ENCODE measurements at regions not wholly inside any gene's neighbourhood (a gene's known extent, or its start where the extent isn't known, plus 50 kb on each side); places are given as distances from the start of the nearest gene placed in this dataset.

GRCh38 chr13:30017880-30018279 is 167.5 kb upstream of the UBL3 start:
- Histone ChIP-seq H2BK5ac (ENCODE audit: low read depth, low read length) (no peak overlapping the region), H2BK15ac (ENCODE audit: low read length) (no peak overlapping the region), H2BK120ac (replicated peaks; ENCODE audit: low read depth, low read length) (no peak overlapping the region), H3K23me2 (ENCODE audit: low read depth, low read length) (no peaks in the 10 kb centered on the region; the same call in 1 of the 2 replicates), H3K4me1 (replicated peaks in 1 of 4; ENCODE audit: control insufficient read depth in 3 of 4, insufficient read depth in 4 of 4, low read length in 3 of 4) (peaks cover 4 to 23% (median 9%) of the 10 kb centered on the region in 4 experiments; a peak in 5 of 7 replicates), H3K4me2 (ENCODE audit: insufficient read depth in 1 of 2, low read depth in 2 of 2, low read length in 2 of 2) (no peak overlapping the region), H3K9me3 (ENCODE audit: insufficient read depth in 2 of 2, low read depth in 1 of 2, low read length in 1 of 2) (no peaks in the 10 kb centered on the region), H4K20me1 (replicated peaks in 1 of 2; ENCODE audit: control insufficient read depth in 1 of 2, insufficient read depth in 2 of 2, low read length in 2 of 2) (no peaks in the 10 kb centered on the region), H3K18ac (ENCODE audit: extremely low read depth, low read length) (no peak overlapping the region), H3K4ac (replicated peaks; ENCODE audit: insufficient read length, low read depth, low read length) (no peak overlapping the region), H4K91ac (replicated peaks; ENCODE audit: insufficient read length, low read length) (no peak overlapping the region), H3K4me3 (ENCODE audit: extremely low read depth in 1 of 4, insufficient read depth in 2 of 4, low read depth in 3 of 4, low read length in 4 of 4) (no peak overlapping the region), H2AFZ (ENCODE audit: low read length) (no peak overlapping the region), H3K36me3 (ENCODE audit: control insufficient read depth in 2 of 4, insufficient read depth in 4 of 4, low read length in 3 of 4) (no peaks in the 10 kb centered on the region), H3K56ac (replicated peaks; ENCODE audit: insufficient read length, low read depth, low read length) (no peak overlapping the region), H3K79me1 (ENCODE audit: low read depth, low read length) (no peaks in the 10 kb centered on the region), H4K5ac (ENCODE audit: insufficient read length, low read depth, low read length) (no peak overlapping the region), H3K14ac (ENCODE audit: insufficient read length) (no peak overlapping the region), H3K9ac (replicated peaks in 1 of 4; ENCODE audit: extremely low read depth in 1 of 4, low read depth in 3 of 4, low read length in 3 of 4) (no peak overlapping the region), H3K27ac (ENCODE audit: low read depth, low read length) (no peak overlapping the region), H3K27me3 (replicated peaks in 1 of 4; ENCODE audit: control insufficient read depth in 3 of 4, extremely low read depth in 1 of 4, insufficient read depth in 3 of 4, low read length in 3 of 4) (no peaks in the 10 kb centered on the region), H3K79me2 (ENCODE audit: control insufficient read depth in 1 of 2, insufficient read depth in 2 of 2, low read length in 2 of 2) (no peaks in the 10 kb centered on the region), H2AK5ac (ENCODE audit: low read depth, low read length) (no peak overlapping the region), H2BK20ac (ENCODE audit: low read length) (peak overlapping the region; percentile 23; the same call in 1 of the 2 replicates), H4K8ac (ENCODE audit: extremely low read depth, insufficient read depth, low read length) (no peak overlapping the region), H3K23ac (ENCODE audit: insufficient read length) (no peak overlapping the region), H2BK12ac (ENCODE audit: low read depth, low read length) (peak overlapping the region; percentile 40; the same call in 1 of the 2 replicates)
- ChIA-PET POLR2A (ENCODE audit: partially characterized antibody) (interaction anchor here (1.6 kb wide), 1 partner anchor 46 kb away, joined by 3 read pairs; no protein-coding TSS in a partner anchor), CTCF (ENCODE audit: partially characterized antibody) (interaction anchor here (0.5 to 1.5 kb wide), 8 partner anchors 10 to 214 kb away, joined by 3 to 5 read pairs (median 3); no protein-coding TSS in a partner anchor)
- DNase-seq (ENCODE audit: low read depth in 1 of 2, low spot score in 2 of 2) (no peak), FAIRE-seq (peak; percentile 83)
- WGBS, 2 experiments (ENCODE audit: extremely low coverage in 1 of 2, insufficient coverage in 1 of 2, insufficient read length in 1 of 2, insufficient replicate concordance in 2 of 2, low coverage in 1 of 2, low lambda C conversion rate in 2 of 2, missing lambda C conversion rate in 1 of 2) = 73% methylated on average over 4 of the region's 4 CpGs; no CpG with 5 or more reads in 1 of the 2 experiments
- TF ChIP-seq KDM5A (IDR thresholded peaks at IDR 0.05; ENCODE audit: low read length) (no peak), RBBP5 (IDR thresholded peaks at IDR 0.05; ENCODE audit: borderline replicate concordance, low read depth, low read length) (no peak), BCL11A (IDR thresholded peaks at IDR 0.05; ENCODE audit: low read depth in 2 of 2, low read length in 2 of 2) (no peak), SP4 (IDR thresholded peaks at IDR 0.05; ENCODE audit: low read length) (no peak), USF2 (IDR thresholded peaks at IDR 0.05; ENCODE audit: low read length) (no peak), TBP (IDR thresholded peaks at IDR 0.05; ENCODE audit: low read depth, low read length) (no peak), TCF12 (IDR thresholded peaks at IDR 0.05; ENCODE audit: low read depth, low read length) (0 out of 2 replicates have a peak, but pooled peaks have one; percentile 34), RNF2 (IDR thresholded peaks at IDR 0.05; ENCODE audit: borderline replicate concordance, low read depth, low read length, missing control alignments, poor library complexity, severe bottlenecking) (no peak), RAD21 (IDR thresholded peaks at IDR 0.05 in 1 of 2, conservative IDR thresholded peaks at IDR 0.05 in 1 of 2; ENCODE audit: low read depth in 2 of 2, low read length in 2 of 2) (peak in 1 of 2 experiments; percentile 34; a peak in 1 of 4 replicates), E2F6 (IDR thresholded peaks at IDR 0.05) (no peak)
